ENCODE measurements at regions not wholly inside any gene's neighbourhood (a gene's known extent, or its start where the extent isn't known, plus 50 kb on each side); places are given as distances from the start of the nearest gene placed in this dataset.

DNA sequence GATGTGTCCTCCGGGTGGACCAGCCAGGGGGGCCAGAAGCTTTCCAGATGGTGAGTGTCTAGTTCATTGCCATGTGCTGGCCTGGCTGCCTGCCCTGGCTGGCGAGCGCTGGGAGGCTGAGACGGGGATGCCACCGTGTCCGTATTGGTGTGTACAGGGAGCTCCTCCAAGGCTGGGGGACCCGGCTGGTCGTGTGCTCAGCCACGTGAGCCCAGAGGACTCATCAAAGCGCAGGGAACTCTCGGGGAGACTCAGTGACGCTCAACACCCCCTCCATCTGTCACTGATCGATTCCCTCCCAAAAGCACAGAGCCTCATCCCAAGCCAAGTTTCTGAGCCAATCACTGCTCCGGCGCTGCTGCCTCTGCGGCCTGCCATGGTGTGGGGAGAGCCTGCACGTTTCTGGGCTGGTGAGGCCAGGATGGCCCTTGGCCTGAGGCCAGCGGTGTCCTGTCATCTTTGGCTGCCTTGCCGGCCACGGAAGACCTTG, 423.7 kb downstream of the SHANK2 start:
- no peak for DNase-seq

DNA sequence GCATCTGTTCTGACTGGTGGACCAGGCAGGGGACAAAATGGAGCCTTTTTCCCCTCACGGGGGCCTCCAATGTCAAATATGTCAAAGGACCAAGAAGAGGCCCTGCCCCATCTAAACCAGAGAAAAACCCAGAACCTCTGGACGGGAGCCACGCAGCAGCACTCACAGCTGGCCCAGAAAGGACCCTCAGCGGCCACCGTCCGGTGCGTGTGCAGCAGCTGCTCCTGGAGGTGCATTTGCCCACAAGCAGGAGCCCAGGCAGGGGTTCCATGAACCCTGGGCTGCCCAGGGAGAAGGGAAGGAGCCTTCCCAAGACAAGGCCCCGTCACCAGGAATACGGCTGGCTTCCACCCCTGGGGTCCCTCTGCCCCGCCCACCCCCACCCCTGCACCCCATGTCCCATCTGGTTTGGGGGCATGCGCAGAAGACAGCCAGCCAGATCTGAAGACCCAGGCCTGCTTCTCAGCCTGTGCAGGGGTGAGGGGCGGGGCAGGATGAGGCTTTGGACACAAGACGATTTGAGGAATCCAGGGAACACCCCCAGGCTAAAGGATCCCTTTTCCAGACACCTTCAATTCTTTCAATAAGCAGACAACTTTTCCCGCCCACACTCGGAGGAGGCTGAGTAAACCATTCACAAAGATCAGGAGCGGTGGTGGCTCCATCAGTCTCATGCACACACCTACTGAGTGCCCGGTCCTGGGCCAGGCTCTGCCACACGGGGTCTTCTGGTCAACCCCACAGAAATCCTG, 423.1 kb downstream of the SHANK2 start:
- no peak for DNase-seq

DNA sequence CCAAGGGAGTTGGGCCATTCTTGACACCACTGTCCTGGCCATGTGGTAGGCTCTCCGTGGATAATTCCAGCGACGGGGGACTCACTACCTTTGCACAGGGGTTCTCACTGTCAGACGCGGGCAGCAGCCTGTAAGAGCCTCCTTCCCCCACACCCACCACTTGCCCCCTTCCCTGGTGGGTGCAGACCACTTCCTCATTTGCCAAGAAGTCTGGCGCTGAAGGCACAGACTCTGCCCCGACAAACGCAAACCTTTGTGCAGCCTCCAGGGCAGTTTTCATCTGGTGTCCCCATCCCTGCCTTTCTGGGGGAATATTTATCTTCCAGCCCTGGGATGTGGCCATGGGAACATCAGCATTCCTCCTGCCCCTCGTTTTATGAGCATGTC, 422.5 kb downstream of the SHANK2 start:
- DNase-seq = no peak

DNA sequence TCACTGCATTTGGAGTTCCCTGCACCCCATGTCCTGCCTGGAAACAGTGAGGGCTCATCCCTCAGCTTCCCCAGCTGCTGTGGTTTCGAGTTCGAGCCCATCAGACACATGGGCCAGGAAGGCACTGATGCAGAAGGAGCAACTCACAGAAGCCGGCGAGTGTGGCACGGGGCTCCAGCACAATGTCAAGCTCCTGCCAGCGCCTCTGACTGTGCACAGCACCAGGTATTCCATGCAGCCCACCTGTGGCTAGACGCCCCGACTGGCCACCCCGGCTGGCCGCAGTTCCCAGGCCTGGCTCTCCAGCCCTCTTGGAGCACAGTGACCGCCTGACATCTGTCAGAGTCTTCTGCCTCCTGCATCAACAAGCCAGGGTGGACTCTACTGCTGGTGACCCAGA, 419.4 kb downstream of the SHANK2 start:
- no peak for DNase-seq

DNA sequence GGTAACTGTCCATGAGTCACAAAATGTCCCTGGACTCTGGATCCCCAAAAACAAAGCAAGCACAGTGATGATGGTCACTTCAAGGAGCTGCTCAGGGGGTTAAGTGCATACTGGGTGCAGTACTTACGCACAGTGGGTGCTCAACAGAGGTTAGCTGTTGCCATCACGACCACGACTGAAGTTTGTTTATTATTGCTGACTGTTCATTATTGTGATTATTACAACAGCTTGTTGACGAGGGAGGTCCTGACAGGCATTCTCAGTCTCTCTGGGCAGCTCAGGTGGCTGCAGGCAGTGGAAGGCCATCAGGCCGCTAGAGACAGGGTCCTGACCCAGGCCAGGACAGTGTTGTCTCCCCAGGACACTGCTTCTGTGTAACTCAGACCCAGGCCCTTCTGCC, 418.8 kb downstream of the SHANK2 start:
- DNase-seq = no peak

DNA sequence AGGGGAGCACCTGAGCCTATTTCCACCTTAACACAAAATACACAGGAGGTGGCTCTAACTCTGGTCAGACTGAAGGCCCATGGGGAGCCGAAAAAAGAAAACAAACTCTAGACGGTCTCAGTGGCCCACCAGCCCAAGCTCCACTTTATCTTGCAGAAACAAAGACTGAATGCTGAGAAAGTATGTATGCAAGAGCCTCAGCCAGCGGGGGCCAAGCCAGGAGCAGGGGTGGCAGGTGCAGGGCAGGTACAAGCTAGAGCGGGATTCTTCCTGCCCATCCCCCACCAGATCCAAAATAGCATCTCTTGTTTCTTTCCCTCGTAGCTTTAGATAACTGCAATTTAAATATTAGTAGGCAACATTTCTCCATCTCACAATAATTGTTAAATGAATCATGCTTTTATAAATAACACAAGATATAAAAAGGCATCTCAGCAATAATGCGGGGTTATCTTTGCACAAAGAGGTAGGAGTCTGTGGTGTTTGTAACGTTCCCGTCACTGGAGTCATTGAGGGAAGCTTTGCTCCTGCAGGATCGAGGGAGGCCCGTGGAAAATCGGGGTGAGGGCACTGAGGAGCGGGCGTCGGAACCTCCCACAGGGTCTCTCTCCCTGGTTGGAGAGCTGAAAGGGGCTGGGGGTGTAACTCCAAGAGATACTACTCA, 418.0 kb downstream of the SHANK2 start:
- DNase-seq = no peak

DNA sequence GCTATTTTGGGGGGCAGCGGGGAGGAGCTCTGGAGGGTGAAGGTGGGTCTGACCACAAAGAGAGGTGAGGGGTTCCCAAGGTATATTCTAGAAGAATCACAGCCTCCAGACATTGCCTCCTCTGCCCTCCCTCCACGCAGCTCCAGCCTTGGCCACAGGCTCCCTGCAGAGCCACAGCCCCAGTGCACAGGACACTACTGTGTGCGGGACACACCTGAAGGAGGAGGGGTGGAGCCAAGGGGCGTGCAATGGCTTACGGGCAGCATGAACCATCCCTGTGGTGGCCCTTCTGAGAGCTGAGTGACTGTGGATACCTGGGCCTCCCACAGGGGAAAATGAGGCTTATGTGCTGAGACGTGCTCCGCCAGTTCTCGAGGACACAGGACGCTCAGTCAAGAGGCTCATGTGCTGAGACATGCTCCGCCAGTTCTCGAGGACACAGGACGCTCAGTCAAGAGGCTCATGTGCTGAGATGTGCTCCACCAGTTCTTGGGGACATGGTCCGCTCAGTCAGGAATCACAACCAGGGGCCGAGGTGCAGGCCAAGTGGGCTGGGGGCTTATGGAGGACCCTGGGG, 417.3 kb downstream of the SHANK2 start:
- DNase-seq = no peak

DNA sequence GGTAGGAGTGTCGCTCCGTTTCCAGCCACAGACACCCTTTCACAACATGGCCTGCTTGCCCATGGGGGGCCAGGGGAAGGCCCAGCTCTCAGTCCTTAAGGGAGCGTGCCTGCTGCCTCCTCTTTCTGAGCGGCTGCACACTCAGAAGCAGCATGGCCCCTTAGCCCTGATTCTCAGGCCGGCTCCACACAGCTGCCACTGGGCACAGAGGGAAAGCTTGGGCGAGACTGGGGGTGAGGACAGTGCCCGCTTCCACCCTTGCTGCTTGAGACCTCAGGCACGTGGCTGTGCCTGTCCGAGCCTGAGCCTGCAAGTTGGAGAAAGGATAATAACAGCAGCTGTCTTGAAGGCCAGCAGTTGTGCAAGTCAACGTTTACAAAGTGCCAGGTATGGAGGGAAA, 416.3 kb downstream of the SHANK2 start:
- DNase-seq = no peak

DNA sequence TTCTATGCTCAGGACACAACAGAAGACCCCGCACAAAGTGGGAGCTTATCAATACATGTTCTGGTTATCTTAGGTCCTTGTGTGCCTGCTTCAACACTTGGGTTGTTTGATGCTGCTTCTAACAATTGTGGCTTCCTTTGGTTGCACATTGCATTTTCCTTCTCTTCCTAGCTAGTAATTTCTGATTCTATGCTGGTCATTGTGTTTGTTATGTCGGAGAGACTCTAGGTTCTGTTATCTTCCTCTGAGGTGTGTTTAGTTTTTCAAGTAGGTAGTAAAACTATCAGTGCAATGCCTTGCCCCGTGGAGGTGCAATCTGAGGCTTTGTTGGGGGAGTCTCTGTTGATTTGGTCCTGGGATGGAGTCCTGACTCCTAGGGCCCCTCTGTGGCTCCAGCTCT, 414.2 kb downstream of the SHANK2 start:
- DNase-seq = no peak

DNA sequence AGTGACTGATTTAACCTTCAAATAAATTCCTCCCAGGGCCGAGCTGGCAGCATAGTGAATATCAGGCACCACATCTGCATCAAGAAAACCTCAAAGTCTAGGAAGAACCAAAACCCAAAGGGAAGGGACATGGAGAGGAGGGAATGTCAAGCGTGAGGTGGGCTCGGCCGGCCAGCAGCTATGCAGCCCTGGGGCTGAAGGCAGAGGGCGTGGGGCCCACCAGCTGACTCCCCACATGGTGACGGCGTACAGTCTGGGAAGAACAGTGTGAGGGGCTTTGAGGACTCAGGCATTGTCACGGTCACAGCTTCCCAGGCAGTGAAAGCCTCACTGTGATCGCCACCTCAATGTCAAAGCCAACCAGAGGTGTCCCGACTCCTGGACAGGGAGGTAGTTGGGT, 412.5 kb downstream of the SHANK2 start:
- DNase-seq = no peak

DNA sequence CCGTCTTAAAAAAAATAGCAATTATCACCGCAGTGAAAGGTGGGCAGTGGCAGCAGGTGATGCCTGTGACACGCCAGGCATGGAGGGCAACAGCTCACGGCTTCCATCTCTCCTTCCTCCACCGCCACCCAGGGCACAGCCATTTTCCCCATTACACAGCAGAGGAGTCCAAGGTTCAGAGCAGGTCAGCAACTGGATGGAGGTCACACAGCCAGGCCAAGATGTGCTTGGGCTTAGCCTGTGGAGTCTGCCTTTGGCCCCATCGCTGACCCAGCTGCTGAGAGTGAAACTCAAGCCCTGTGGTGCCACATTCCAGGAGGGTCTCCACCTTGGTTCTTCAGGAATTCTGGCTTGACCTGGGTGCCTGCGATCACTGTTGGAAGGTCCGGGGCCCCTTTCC, 411.1 kb downstream of the SHANK2 start:
- no peak for DNase-seq

DNA sequence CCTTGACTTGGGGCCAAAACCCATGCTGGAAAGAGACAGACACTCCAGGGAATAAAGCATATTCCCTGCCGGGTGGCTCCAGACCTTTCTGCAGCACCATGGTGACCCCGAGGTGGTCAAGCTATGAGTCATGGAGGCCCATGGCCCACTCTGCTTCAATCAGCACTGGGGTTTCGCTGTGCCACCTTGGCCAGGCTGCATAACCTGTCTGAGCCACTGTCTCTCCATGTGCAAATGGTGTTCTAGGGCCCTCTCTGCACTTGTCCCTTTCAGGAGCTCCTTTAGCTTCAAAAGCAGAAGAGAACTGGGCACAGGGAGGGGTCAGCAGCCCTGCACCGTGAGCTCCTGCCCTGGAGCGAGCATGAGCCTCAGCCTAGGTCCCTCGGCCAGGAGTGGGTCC, 410.1 kb downstream of the SHANK2 start:
- no peak for DNase-seq

DNA sequence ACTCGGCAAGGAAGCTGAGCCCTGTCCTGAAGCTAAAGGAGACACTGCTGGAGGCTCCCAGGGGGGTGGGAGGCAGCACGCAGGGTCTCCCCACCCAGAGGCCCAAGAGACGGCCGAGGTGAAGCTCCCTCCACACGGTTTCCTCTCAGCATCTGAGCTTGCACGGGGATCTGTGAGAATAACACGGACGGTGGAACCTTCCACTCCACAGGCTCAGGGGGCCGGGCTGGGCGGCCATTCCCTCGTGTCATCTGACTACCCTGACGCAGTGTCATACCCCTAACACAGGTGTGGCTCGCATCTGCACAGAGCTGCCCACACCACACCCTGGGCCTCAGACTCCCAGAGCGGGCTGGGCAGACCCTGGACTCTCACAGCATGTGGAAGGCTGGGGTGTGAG, 409.7 kb downstream of the SHANK2 start:
- no peak for DNase-seq

DNA sequence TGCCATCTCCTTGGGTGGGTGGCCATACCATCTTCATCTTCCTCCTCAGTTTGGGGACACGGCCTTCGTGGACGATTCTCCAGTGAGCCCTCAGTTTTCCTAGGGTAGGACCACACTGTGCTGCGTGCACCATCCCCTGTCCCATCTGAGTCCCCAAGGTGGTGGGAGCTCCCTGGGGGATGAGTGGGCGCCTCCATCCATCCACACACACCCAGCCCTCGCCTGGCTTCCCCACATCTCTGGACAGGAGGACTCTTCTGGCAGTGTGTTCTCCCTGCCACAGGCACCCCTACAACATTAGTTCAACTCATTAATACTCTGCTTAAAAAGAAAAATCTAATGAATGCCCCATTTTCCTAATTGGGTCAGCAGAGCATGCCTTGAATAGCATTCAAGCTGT, 408.5 kb downstream of the SHANK2 start:
- no peak for DNase-seq

DNA sequence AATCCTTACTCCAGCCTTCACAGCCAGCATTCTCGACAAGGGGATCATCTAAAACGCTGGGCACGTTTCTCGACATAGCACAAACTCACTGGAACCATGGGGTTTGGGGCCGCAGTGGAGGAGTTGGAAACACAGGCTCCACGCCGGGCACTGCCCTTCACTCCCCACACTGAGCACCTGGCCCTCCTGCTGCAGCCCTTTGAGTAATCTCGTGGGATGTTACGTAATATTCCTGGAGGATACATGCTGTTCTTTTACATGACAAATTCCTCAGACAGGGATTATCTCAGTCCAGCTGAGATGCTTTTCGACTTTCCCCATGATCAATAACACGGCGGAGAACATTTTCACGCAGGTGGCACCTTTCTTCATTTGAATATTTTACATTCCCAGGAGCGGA, 408.0 kb downstream of the SHANK2 start:
- no peak for DNase-seq

DNA sequence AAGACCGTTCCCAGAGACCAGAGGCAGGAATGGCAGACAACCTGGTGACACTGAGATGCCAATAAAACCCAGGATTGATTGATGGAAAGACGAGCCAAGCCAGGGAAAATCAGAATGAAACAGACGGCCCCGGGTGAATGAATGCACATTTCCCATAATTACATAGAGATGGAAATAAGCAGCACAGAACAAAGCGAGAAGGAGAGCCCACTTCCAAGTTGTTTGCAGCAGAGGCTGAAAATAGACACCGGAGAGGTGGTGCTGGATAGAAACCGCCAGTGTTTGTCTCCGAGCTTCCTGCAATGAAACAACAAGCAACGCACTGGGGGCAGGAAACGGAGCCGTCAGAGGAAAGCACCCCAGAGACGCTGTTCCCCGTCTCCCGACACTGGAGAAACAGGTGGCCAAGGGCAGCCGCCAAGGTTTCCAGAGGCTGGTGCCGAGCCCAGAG, 406.8 kb downstream of the SHANK2 start:
- no peak for DNase-seq

DNA sequence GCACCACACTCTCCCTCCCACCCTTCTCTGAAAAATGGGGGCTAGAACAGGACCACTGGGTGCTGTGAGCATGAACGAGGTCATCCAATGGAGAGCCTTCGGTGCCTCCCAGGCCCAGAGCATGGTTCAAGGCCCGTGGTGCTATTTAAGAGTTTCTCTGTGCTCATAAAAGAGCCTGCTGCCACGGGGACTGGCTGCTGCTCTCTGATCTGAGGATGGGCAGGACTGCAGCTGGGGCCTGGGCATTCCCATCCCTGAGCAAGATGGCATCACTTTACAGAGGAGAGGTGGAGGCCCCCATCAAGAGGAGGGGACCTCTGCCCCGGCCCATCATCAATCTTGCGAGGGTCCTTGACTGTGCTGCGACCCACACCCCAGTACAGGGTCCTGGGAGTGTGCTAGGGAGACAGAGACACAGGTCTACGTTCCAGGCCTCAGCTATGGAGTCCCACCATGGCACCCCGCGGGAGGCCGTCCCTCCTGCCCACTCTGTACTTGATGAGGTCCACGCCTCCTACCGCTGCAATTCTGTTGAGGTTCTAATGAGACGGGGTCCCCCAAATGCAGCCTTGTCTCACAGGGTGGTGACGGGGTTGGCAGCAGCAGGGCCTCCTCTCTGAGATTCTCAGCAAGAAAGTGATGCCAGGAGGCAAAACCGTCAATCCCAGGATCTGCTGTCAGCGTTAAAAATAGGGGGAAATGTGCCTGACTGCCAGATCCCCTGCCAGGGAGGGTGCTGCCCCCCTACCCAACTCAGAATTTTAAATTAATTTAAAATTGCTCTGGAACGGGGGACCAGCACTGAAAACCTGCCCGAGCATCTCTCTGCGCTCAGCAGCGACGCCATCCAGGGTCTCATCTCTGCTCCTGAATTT, 405.4 kb downstream of the SHANK2 start:
- no peak for DNase-seq

DNA sequence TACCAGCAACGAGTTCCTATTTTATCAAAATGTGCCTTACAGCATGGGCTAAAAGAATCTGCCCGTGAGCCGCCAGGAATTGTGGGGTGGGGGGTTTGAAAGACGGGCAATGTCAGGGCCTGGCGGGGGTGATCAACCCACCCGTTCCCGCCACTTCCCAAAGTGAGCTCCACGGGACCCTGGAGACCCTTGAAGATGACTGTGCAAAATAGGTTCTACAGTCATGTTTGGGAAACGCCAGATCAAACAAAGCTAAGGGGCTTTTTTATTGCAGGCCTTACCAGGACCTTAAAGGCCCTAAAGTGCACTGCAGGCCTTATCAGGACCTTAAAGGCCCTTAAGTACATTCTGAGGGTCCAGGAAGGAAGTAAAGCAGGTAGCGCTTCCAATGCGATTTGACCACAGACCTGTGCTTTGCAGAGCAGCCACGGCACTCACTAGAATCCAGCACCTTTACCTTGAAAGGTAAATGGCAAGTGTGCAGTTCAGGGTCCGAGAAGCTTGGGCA, 404.1 kb downstream of the SHANK2 start:
- no peak for DNase-seq

DNA sequence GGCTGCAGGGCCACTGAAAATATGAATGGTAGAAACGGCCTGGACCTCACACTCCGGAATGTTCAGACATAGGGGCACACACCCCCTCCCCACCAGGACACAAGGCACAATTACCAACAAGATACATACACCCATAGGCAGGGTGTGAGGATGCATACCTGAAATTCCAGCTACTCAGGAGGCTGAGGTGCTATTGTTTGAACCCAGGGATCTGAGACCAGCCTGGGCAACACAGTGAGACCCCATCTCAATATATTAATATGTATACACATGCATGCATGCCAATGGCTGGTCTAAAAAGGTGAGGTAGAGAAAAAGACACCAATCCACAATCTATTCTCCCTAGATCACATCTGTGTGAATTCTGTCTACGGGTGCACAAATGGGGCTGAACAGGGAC, 403.3 kb downstream of the SHANK2 start:
- no peak for DNase-seq

DNA sequence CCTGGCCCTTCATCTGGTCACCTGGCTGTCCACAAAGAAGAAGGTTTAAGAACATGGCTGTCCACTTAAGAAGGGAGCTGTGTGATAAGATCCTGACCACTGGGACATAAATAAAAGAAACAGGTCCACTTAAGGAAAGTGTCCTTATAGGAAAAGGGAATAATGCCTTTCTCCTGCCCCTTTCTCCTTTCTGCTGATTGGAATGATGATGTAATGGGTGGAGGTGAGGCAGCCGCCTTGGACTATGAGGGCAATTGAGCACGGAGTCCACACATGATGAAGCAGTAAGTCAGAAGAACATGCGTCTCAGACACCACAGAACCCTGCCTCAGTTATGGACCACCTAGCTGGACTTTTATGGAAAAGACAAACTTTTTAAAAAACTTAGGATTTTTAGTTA, 401.1 kb downstream of the SHANK2 start:
- no peak for DNase-seq

DNA sequence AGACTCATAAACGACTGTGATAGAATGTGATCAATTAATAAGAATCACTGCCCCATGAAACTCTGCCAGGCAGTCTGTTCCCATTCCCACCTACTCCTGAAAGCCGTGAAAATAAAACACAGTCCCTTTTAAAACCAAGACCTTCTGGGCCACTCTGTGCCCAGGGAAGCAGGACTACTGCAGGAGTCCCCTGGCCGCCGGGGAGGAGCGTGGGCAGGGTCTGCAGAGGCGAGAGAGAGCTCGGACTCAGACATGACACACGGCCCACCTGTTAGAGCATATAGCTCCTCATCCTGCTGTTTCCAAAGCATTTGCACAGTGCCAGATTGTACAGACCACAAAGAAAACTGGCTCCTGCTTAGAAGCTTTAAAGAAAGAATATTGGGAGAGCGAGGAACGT, 400.5 kb downstream of the SHANK2 start:
- no peak for DNase-seq

DNA sequence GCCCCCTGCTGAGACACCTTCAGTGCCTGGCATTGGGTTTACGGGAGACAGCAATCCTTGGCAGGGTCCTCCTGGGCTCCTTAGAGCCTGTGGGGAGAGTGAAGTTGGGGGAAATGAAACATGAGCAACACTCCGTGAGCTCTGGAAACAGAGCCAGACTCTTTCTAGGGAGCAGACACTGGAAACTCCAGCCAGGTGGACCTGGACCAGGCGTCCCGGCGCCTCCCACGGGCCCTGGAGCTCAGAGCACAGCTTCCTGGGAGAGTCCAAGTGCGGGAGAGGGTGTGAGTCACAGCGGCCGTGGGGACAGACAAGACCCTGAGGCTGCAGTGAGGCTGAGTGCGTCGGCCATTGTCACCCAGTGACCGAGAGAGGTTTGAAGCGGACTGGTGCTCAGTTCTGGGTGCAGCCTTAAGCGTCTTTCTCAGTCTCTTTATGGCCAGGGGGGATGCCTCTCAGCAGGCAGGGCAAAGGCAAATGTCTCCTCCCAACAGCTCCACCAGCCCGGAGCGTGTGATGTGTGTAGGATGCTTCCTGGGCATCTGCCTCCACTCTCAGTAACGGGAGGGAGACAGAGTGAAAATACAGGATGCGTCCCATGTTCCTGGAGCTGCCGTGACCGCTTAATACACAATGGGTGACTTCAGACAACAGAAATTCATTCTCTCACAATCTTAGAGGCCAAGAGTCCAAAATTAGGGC, 399.2 kb downstream of the SHANK2 start:
- DNase-seq = no peak
